IPS-18c (cell line): ENCODE measurements at regions not wholly inside any gene's neighbourhood (a gene's known extent, or its start where the extent isn't known, plus 50 kb on each side); places are given as distances from the start of the nearest gene placed in this dataset.

Source experiments
- H3K4me3 ChIP-seq: 2 replicates; pipeline ENCODE4 v1.7.0; 2013; ENCODE audit warnings: low read depth, mild to moderate bottlenecking, low read length, moderate library complexity; ENCODE audit not compliant: insufficient read depth
- H3K9me3 ChIP-seq: one replicate; pipeline ENCODE4 v1.6.1; 2013; ENCODE audit warnings: mild to moderate bottlenecking, low read length, moderate library complexity; ENCODE audit not compliant: control insufficient read depth, insufficient read depth

GRCh38 chr1:59236721-59237545 lies 60.0 kb upstream of the FGGY start:
- Histone ChIP-seq H3K4me3 (no peak overlapping the region), H3K9me3 (no peaks in the 10 kb centered on the region)

GRCh38 chr1:59237900-59238299 lies 59.0 kb upstream of the FGGY start:
- H3K4me3 ChIP-seq: no peak overlapping the region
- no peaks in the 10 kb centered on the region for H3K9me3 ChIP-seq

GRCh38 chr1:59238333-59238934 lies 58.5 kb upstream of the FGGY start:
- H3K9me3 ChIP-seq: no peaks in the 10 kb centered on the region
- no peak overlapping the region for H3K4me3 ChIP-seq

GRCh38 chr1:59238993-59239392 lies 57.9 kb upstream of the FGGY start:
- Histone ChIP-seq H3K4me3 (no peak overlapping the region), H3K9me3 (no peaks in the 10 kb centered on the region)

GRCh38 chr1:59241909-59242308 lies 55.0 kb upstream of the FGGY start:
- no peaks in the 10 kb centered on the region for H3K9me3 ChIP-seq
- no peak overlapping the region for H3K4me3 ChIP-seq

- Histone ChIP-seq H3K4me3 (no peak overlapping the region), H3K9me3 (no peaks in the 10 kb centered on the region)
These were observed 54.5 kb upstream of the FGGY start for GRCh38 chr1:59242370-59242769.

GRCh38 chr1:59243550-59243949 lies 53.3 kb upstream of the FGGY start:
- Histone ChIP-seq H3K9me3 (no peaks in the 10 kb centered on the region), H3K4me3 (no peak overlapping the region)

GRCh38 chr1:59243978-59244377 lies 52.9 kb upstream of the FGGY start:
- no peak overlapping the region for H3K4me3 ChIP-seq
- no peaks in the 10 kb centered on the region for H3K9me3 ChIP-seq

GRCh38 chr1:59244891-59245290 lies 52.0 kb upstream of the FGGY start:
- no peaks in the 10 kb centered on the region for H3K9me3 ChIP-seq
- no peak overlapping the region for H3K4me3 ChIP-seq
